IMR-90 (cell line): ENCODE measurements at regions not wholly inside any gene's neighbourhood (a gene's known extent, or its start where the extent isn't known, plus 50 kb on each side); places are given as distances from the start of the nearest gene placed in this dataset.

ENCODE experiments used
- ATAC-seq: fragments of 200-7000 bp; cut with Tn5 transposase; 2 replicates; pipeline ENCODE4 v1.9.1; 2020; ENCODE audit warnings: low read depth, mild to moderate bottlenecking, moderate library complexity
- BruUV-seq: library from RNA; stranded (reverse); fragments of 400-500 nt; replicated peaks from 2 replicates; lab custom pipeline; 2021; lab: Mats Ljungman, UMichigan
- CTCF ChIA-PET: fragments of 300-600 bp; formaldehyde crosslinking; extraction: SDS; loops from one replicate; lab custom pipeline; 2021; ENCODE audit warnings: antibody characterized with exemption; lab: Yijun Ruan, JAX
- POLR2A ChIA-PET: fragments of 300-600 bp; sonication (Branson Sonifier 250); formaldehyde crosslinking; loops from one replicate; lab custom pipeline; 2022; ENCODE audit warnings: antibody characterized with exemption; ENCODE audit not compliant: unreplicated experiment; lab: Charles Lee
- DNase-seq: peaks from one replicate; pipeline ENCODE4 v3.0.0; 2013
- H2AFZ ChIP-seq: replicated peaks from 2 replicates; pipeline ENCODE3; 2013; ENCODE audit warnings: low read length, mild to moderate bottlenecking; ENCODE audit not compliant: poor library complexity
- H2AK5ac ChIP-seq: 2 replicates; pipeline ENCODE4 v1.6.1; 2013; ENCODE audit warnings: low read depth, low read length, inconsistent platforms
- H2AK9ac ChIP-seq: replicated peaks from 2 replicates; pipeline ENCODE3; 2013; ENCODE audit warnings: mild to moderate bottlenecking, low read depth, low read length, moderate library complexity; ENCODE audit not compliant: poor library complexity
- H2BK120ac ChIP-seq: 2 replicates; pipeline ENCODE4 v1.6.1; 2013; ENCODE audit warnings: low read depth, low read length, inconsistent platforms
- H2BK15ac ChIP-seq: 3 replicates; pipeline ENCODE4 v1.6.1; 2013; ENCODE audit warnings: low read depth, low read length, inconsistent platforms
- H2BK20ac ChIP-seq: 2 replicates; pipeline ENCODE4 v1.6.1; 2013; ENCODE audit warnings: low read depth, mild to moderate bottlenecking, inconsistent platforms, low read length, moderate library complexity
- H2BK5ac ChIP-seq: 2 replicates; pipeline ENCODE4 v1.6.1; 2013; ENCODE audit warnings: mild to moderate bottlenecking, low read depth, low read length, inconsistent platforms; ENCODE audit not compliant: poor library complexity, severe bottlenecking
- H3K14ac ChIP-seq: replicated peaks from 2 replicates; pipeline ENCODE4 v1.6.1; 2013; ENCODE audit warnings: low read depth, low read length, inconsistent platforms
- H3K18ac ChIP-seq: 2 replicates; pipeline ENCODE4 v1.6.1; 2013; ENCODE audit warnings: low read depth, low read length, control low read depth
- H3K23ac ChIP-seq: 2 replicates; pipeline ENCODE4 v1.6.1; 2013; ENCODE audit warnings: low read depth, low read length, inconsistent platforms
- H3K27ac ChIP-seq: 2 replicates; pipeline ENCODE4 v1.5.1; 2013; ENCODE audit warnings: mild to moderate bottlenecking, control low read depth, low read length; ENCODE audit not compliant: insufficient read depth
- H3K27me3 ChIP-seq: 2 replicates; pipeline ENCODE4 v1.6.1; 2013; ENCODE audit warnings: low read length; ENCODE audit not compliant: control insufficient read depth, insufficient read depth
- H3K36me3 ChIP-seq: 2 replicates; pipeline ENCODE4 v1.6.1; 2013; ENCODE audit warnings: low read length, mixed read lengths; ENCODE audit not compliant: control insufficient read depth, insufficient read depth
- H3K4ac ChIP-seq: 2 replicates; pipeline ENCODE4 v1.6.1; 2013; ENCODE audit warnings: low read depth, low read length, inconsistent platforms
- H3K4me1 ChIP-seq: 2 replicates; pipeline ENCODE4 v1.6.1; 2013; ENCODE audit warnings: low read length, mixed read lengths; ENCODE audit not compliant: control insufficient read depth, insufficient read depth
- H3K4me2 ChIP-seq: 2 replicates; pipeline ENCODE4 v1.6.1; 2013; ENCODE audit warnings: low read depth, mild to moderate bottlenecking, control low read depth, low read length, moderate library complexity
- H3K4me3 ChIP-seq: 2 replicates; pipeline ENCODE4 v1.5.1; 2013; ENCODE audit warnings: low read depth, mild to moderate bottlenecking, control low read depth, low read length, moderate library complexity; ENCODE audit not compliant: insufficient read depth
- H3K56ac ChIP-seq: 2 replicates; pipeline ENCODE4 v1.6.1; 2013; ENCODE audit warnings: low read length, inconsistent platforms; ENCODE audit not compliant: insufficient read depth; ENCODE audit errors: extremely low read depth
- H3K79me1 ChIP-seq, 2 experiments: 2 replicates each; pipeline ENCODE4 v1.6.1; 2013; ENCODE audit warnings: low read length in 2 of 2, inconsistent platforms in 1 of 2, low read depth in 1 of 2
- H3K9ac ChIP-seq: 2 replicates; pipeline ENCODE4 v1.6.1; 2013; ENCODE audit warnings: low read depth, low read length, control low read depth
- H3K9me1 ChIP-seq: 2 replicates; pipeline ENCODE4 v1.6.1; 2013; ENCODE audit warnings: low read length, inconsistent platforms; ENCODE audit not compliant: insufficient read depth
- H3K9me3 ChIP-seq: 2 replicates; pipeline ENCODE4 v1.6.1; 2013; ENCODE audit warnings: low read length; ENCODE audit not compliant: control insufficient read depth, insufficient read depth
- H4K20me1 ChIP-seq: 2 replicates; pipeline ENCODE4 v1.6.1; 2013; ENCODE audit warnings: low read length, inconsistent platforms; ENCODE audit not compliant: insufficient read depth
- H4K5ac ChIP-seq: 2 replicates; pipeline ENCODE4 v1.6.1; 2013; ENCODE audit warnings: mild to moderate bottlenecking, low read depth, low read length, control low read depth
- H4K8ac ChIP-seq, 2 experiments: 2 replicates each; pipeline ENCODE4 v1.6.1; 2013; ENCODE audit warnings: low read depth in 2 of 2, low read length in 2 of 2, control low read depth in 1 of 2, inconsistent platforms in 1 of 2
- H4K91ac ChIP-seq: 2 replicates; pipeline ENCODE4 v1.6.1; 2013; ENCODE audit warnings: low read depth, low read length, inconsistent platforms; ENCODE audit not compliant: insufficient read depth
- CEBPB ChIP-seq: IDR thresholded peaks from 2 replicates; pipeline ENCODE4 v1.6.1; 2012; ENCODE audit warnings: low read depth, low read length, improper control_type of control experiment
- MAZ ChIP-seq: IDR thresholded peaks from 2 replicates; pipeline ENCODE4 v1.6.1; 2012; ENCODE audit warnings: low read depth, mild to moderate bottlenecking, low read length, improper control_type of control experiment, moderate library complexity, borderline replicate concordance
- MXI1 ChIP-seq: IDR thresholded peaks from 2 replicates; pipeline ENCODE4 v1.6.1; 2012; ENCODE audit warnings: low read depth, mild to moderate bottlenecking, low read length, moderate library complexity, borderline replicate concordance
- RCOR1 ChIP-seq: IDR thresholded peaks from 2 replicates; pipeline ENCODE4 v1.6.1; 2012; ENCODE audit warnings: mild to moderate bottlenecking, low read length, improper control_type of control experiment; ENCODE audit not compliant: insufficient replicate concordance
- SMC3 ChIP-seq: fragments of 150-350 bp; IDR thresholded peaks from 2 replicates; pipeline ENCODE4 v1.6.1; 2016; ENCODE audit warnings: low read depth, mild to moderate bottlenecking, antibody characterized with exemption, low read length, moderate library complexity
- WGBS, 2 experiments: methylation state at CpG; one replicate each; pipeline versions ENCODE4 v1.1.5 to v1.1.7; 2013; ENCODE audit warnings: missing lambda C conversion rate in 2 of 2; ENCODE audit not compliant: insufficient read length in 1 of 2; ENCODE audit errors: extremely low coverage in 2 of 2; 5-methylcytosine and 5-hydroxymethylcytosine counted together
- dilution Hi-C: fragments of 300-500 bp; cut with HindIII; formaldehyde crosslinking; loops from one replicate; pipeline ENCODE4 v1.14.3; 2018; ENCODE audit warnings: low sequenced_read_pairs; ENCODE audit not compliant: unreplicated experiment
- in situ Hi-C: fragments of 300-500 bp; cut with MboI; formaldehyde crosslinking; loops from 3 replicates; pipeline ENCODE4 v1.14.3; 2019; ENCODE audit warnings: low sequenced_read_pairs, inconsistent platforms, mixed read lengths
- intact Hi-C: fragments of 100-400 bp; cut with micrococcal nuclease; formaldehyde crosslinking; loops from 2 replicates; pipeline ENCODE4 v1.10.0; 2022
- TF ChIP-seq, protein P1 (sequence below): fragments of 150-350 bp; IDR thresholded peaks from 2 replicates; pipeline ENCODE4 v1.6.1; 2017; ENCODE audit warnings: mild to moderate bottlenecking, antibody characterized with exemption, low read length, low read depth

DNA sequence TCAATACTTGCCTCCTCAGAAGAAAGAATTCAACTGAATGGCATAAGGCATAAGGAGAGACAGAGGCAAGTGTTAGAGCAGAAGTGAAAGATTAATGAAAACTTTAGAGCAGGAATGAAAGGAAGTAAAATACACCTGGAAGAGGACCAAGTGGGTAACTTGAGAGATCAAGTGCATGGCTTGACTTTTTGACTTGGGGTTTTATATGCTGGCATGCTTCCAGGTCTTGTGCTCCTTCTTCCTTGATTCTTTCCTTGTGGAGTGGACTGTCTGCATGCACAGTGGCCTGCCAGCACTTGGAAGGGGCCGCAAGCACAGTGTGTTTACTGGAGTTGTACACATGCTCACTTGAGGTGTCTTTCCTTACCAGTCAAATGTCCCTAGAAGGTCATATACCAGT lies 222.1 kb upstream of the UFL1 start:
- ATAC-seq, result no peak
- no peak overlapping the region for H3K4ac ChIP-seq

More for the DNA sequence above, 222.1 kb upstream of the UFL1 start:
- H3K9me1 ChIP-seq, result no peaks in the 10 kb centered on the region
- dilution Hi-C loops (no loop called here), intact Hi-C loops (no loop called here), in situ Hi-C loops (no loop called here)
- H2AK5ac ChIP-seq, result no peak overlapping the region
- no peaks in the 10 kb centered on the region for H3K4me1 ChIP-seq
- no peak overlapping the region for H3K56ac ChIP-seq
- CTCF ChIA-PET, result no interaction called here
- POLR2A ChIA-PET, result no interaction called here
- TF ChIP-seq, protein P1, sequence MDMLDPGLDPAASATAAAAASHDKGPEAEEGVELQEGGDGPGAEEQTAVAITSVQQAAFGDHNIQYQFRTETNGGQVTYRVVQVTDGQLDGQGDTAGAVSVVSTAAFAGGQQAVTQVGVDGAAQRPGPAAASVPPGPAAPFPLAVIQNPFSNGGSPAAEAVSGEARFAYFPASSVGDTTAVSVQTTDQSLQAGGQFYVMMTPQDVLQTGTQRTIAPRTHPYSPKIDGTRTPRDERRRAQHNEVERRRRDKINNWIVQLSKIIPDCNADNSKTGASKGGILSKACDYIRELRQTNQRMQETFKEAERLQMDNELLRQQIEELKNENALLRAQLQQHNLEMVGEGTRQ, result no peak
- no peak for TF ChIP-seq MAZ
- no peak for TF ChIP-seq CEBPB
- TF ChIP-seq RCOR1, result no peak
- no peak for TF ChIP-seq SMC3
- no peak for TF ChIP-seq MXI1
- H2BK120ac ChIP-seq, result no peak overlapping the region
- no peak overlapping the region for H3K23ac ChIP-seq
- no peaks in the 10 kb centered on the region for H3K79me1 ChIP-seq
- no peak overlapping the region for H3K9ac ChIP-seq
- no peak overlapping the region for H2BK5ac ChIP-seq
- no peak overlapping the region for H4K8ac ChIP-seq
- no peaks in the 10 kb centered on the region for H4K20me1 ChIP-seq
- H4K91ac ChIP-seq, result no peak overlapping the region
- no peak overlapping the region for H2AK9ac ChIP-seq
- no CpG with 5 or more reads among the region's 1 CpG for WGBS, 2 experiments
- no peak overlapping the region for H3K27ac ChIP-seq
- no peaks in the 10 kb centered on the region for H3K27me3 ChIP-seq
- H3K4me3 ChIP-seq, result no peak overlapping the region
- H3K14ac ChIP-seq, result no peak overlapping the region
- no peak overlapping the region for H4K5ac ChIP-seq
- H3K9me3 ChIP-seq, result peaks cover 2% of the 10 kb centered on the region
- no peak for DNase-seq
- no peaks in the 10 kb centered on the region for H3K36me3 ChIP-seq
- no TSS peak for BruUV-seq
- H2AFZ ChIP-seq, result no peak overlapping the region
- H3K18ac ChIP-seq, result no peak overlapping the region
- H3K4me2 ChIP-seq, result no peak overlapping the region
- no peak overlapping the region for H2BK20ac ChIP-seq
- H2BK15ac ChIP-seq, result no peak overlapping the region
